ENCODE measurements at regions not wholly inside any gene's neighbourhood (a gene's known extent, or its start where the extent isn't known, plus 50 kb on each side); places are given as distances from the start of the nearest gene placed in this dataset.
"Not testable (repeated sequence)": the region's sequence is repeated elsewhere in the genome, so short reads cannot be mapped to it uniquely, and the experiment has no call there.

DNA sequence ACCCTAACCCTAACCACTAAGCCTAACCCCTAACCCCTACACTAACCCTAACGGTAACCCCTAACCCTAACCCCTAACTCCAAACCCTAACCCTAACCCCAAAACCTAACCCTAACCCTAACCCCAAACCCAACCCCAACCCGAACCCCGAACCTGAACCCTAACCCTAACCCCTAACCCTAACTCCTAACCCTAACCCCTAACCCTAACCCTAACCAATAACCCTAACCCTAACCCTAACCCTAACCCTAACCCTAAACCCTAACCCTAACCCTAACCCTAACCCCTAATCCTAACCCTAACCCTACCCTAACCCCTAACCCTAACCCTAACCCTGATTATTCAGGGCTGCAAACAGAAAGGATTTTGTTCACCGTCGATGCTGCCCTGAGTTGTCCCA, 144.6 kb upstream of the DUSP22 start:
- not testable (repeated sequence) for DNase-seq (ENCODE audit: low read depth in 2 of 2)

GRCh38 chr6:148051-148984, 144.0 kb upstream of the DUSP22 start:
- peak; percentile 77 to 95 for DNase-seq (ENCODE audit: low read depth in 2 of 2)

GRCh38 chr6:150147-150546, 142.1 kb upstream of the DUSP22 start:
- not testable (repeated sequence) for DNase-seq (ENCODE audit: low read depth in 2 of 2)

DNA sequence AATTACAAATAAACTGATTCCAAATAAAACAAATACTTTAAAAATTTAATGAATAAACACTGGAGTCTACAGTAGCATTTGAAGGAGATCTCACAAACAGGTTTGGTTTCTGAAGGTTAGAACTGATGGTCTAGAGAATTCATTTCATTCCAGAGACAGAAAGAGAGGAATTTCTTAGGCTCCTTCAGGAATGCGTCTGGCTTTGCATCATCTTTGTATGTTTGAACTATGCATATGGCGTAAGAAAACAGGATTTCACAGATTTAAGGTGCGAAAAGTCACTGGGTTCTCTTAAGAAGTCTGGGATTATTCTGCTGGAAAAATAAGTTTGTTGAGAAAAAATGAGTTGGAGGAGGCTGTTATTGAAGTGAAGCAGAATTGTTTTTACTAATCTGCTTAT, 139.9 kb upstream of the DUSP22 start:
- not testable (repeated sequence) for DNase-seq (ENCODE audit: low read depth in 2 of 2)

GRCh38 chr6:153026-153425, 139.3 kb upstream of the DUSP22 start:
- not testable (repeated sequence) for DNase-seq (ENCODE audit: low read depth in 2 of 2)

- not testable (repeated sequence) for DNase-seq (ENCODE audit: low read depth in 2 of 2)
Observed at GRCh38 chr6:153867-154266, 138.4 kb upstream of the DUSP22 start.

DNA sequence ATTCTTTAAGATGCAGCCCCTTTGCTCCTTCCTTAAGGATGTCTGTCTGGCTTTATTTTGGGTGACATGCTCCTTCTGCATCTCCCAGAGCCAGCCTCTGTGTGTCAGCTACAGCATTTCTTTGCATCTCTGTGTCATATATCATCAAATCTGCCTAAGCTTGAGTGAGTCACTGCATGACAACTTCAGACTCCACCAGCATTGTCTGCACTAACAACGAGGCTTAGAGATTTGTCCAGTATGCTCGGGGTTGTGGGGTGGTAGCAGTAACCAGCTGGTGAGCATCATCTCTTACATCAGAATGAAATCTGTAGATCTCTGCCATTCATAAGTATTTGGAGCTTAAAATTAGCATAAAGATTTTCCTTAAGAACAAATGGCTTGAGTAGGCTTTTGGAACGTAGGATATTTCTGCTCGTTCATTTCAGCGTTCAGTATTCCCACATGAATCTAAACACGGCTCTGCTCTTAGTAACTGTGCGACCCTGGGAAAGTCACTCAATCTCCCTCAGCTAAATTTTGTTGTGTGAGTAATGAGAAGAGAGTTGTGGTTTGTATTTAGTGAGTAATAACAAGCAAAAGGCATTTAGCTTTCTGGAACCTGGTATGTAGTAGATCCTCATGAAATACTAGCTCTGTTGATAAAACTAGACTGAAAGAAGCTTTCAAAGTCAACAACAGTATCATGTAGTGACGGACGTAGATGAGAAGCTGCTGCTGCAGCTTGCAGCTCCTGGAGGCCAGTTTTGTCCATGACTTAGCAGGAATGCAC, 137.8 kb upstream of the DUSP22 start:
- DNase-seq (ENCODE audit: low read depth in 2 of 2): peak in 1 of 2 donors; percentile 13

GRCh38 chr6:156010-156409, 136.3 kb upstream of the DUSP22 start:
- no peak for DNase-seq (ENCODE audit: low read depth in 2 of 2)

- not testable (repeated sequence) for DNase-seq (ENCODE audit: low read depth in 2 of 2)
Observed at GRCh38 chr6:156441-157140, 135.7 kb upstream of the DUSP22 start.

GRCh38 chr6:157176-157575, 135.1 kb upstream of the DUSP22 start:
- DNase-seq (ENCODE audit: low read depth in 2 of 2): not testable (repeated sequence)

GRCh38 chr6:161657-162056, 130.6 kb upstream of the DUSP22 start:
- not testable (repeated sequence) for DNase-seq (ENCODE audit: low read depth in 2 of 2)

- DNase-seq (ENCODE audit: low read depth in 2 of 2): no peak
Observed at GRCh38 chr6:164720-165119, 127.6 kb upstream of the DUSP22 start.

DNA sequence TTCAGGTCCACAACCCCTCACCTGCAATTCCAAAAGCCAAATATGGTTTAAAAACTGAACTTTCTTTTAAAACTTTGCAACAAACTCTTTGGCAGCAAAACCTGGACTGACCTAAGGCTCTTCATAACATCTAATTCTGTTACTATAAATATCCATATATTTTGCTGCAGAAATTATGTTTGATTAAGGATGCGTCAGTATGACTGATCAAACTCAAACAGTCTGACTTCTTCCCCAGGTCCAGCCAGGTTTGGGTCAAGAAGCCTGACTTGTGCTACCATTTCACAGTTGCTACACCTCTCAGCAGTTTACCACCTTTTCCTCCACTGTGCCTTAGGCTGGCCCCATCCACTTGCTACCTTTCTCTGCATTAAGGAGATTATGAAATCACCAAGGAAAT, 127.0 kb upstream of the DUSP22 start:
- DNase-seq (ENCODE audit: low read depth in 2 of 2): no peak

DNA sequence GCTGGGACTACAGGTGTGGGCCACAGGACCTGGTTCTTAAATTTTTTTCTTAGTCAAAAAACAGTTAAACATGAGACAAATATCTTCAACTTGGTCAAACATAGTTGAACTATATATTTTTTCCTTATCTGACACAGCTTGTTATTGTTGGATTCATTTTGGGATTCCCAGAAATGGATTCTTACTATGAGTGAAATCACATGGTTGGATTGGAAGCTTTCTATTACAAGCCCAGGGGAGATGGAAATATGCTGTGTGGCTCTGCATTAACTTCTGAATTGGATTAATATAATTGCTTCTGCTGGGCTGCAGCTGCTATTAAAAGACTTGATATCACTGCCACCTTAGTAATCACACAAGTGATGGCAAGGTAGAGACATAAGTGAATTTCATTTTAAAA, 126.4 kb upstream of the DUSP22 start:
- DNase-seq (ENCODE audit: low read depth in 2 of 2): no peak

DNA sequence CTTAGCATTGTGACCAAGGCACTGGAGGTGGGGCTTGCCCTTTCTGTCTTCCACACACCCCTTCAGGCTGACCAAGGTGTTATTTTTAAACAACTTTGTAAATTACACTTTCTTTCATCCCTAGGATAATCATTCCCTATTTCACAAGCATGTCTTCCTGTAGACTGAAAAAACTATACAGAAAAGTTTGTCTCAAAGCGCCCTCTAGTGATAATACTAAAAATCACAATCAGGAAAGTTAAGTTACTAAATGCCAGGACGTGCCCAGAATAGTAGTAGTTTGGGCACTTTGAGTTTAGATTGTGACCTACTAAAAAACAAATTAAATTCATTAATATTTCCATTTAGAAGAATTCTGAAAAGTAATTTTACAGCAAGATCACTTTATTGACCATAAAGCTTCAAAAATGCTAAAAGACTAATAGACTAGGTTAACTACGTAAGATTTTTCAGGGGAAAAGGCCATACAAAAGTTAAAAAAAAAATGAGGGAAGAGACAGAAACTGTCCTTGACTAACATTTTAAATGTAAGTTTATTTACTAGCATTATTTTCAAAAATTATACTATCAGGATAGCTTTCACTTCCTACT, 123.3 kb upstream of the DUSP22 start:
- no peak for DNase-seq (ENCODE audit: low read depth in 2 of 2)

DNA sequence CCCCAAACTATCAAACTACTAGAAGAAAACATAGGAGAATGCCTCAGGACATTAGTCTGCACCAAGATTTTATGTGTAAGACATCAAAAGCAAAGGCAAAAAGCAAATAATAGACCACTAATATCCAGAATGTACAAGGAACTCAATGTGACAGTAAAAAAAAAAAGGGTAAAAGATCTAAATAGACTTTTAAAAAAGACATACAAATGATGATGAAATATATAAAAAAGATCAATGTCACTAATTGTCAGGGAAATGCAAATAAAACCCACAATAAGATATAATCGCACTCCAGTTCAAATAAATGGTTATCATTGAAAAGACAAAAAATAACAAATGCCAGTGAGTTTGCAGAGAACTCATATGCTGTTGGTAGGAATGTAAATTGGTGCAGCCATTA, 118.3 kb upstream of the DUSP22 start:
- DNase-seq (ENCODE audit: low read depth in 2 of 2): no peak

GRCh38 chr6:175680-176079, 116.6 kb upstream of the DUSP22 start:
- DNase-seq (ENCODE audit: low read depth in 2 of 2): no peak

GRCh38 chr6:176766-177165, 115.5 kb upstream of the DUSP22 start:
- DNase-seq (ENCODE audit: low read depth in 2 of 2): no peak

GRCh38 chr6:178119-178518, 114.2 kb upstream of the DUSP22 start:
- DNase-seq (ENCODE audit: low read depth in 2 of 2): no peak

DNA sequence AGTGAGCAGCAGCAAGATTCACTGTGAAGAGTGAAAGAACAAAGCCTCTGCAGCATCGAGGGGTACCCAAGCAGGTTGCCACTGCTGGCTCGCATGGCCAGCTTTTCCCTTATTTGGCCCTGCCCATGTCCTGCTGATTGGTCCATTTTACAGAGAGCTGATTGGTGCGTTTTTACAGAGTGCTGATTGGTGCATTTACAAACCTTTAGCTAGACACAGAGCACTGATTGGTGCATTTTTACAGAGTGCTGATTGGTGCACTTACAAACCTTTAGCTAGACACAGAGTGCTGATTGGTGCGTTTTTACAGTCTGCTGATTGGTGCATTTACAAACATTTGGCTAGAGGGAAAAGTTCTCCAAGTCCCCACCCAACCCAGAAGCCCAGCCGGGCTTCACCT, 113.4 kb upstream of the DUSP22 start:
- not testable (repeated sequence) for DNase-seq (ENCODE audit: low read depth in 2 of 2)

- no peak for DNase-seq (ENCODE audit: low read depth in 2 of 2)
Observed at GRCh38 chr6:179340-179950, 112.8 kb upstream of the DUSP22 start.
